Esophagus squamous epithelium (tissue), 4 donors: ENCODE measurements at regions not wholly inside any gene's neighbourhood (a gene's known extent, or its start where the extent isn't known, plus 50 kb on each side); places are given as distances from the start of the nearest gene placed in this dataset.

Experiments used
- POLR2A ChIP-seq, 4 donors: fragments of 450-650 bp; IDR thresholded peaks; one replicate each; pipeline ENCODE4 v1.6.1; 2017; ENCODE audit warnings: antibody characterized with exemption in 4 of 4, mild to moderate bottlenecking in 4 of 4, moderate library complexity in 3 of 4
- TF ChIP-seq, protein P1 (sequence below), 6 experiments: fragments of 450-650 bp in 4 of 6; fragments of 200-600 bp in 2 of 6; sonication (generic) in 2 of 6; IDR thresholded peaks; one replicate each; pipeline ENCODE4 v1.5.1; 2016 to 2019; ENCODE audit warnings: antibody characterized with exemption in 6 of 6, mild to moderate bottlenecking in 4 of 6, moderate library complexity in 4 of 6

DNA sequence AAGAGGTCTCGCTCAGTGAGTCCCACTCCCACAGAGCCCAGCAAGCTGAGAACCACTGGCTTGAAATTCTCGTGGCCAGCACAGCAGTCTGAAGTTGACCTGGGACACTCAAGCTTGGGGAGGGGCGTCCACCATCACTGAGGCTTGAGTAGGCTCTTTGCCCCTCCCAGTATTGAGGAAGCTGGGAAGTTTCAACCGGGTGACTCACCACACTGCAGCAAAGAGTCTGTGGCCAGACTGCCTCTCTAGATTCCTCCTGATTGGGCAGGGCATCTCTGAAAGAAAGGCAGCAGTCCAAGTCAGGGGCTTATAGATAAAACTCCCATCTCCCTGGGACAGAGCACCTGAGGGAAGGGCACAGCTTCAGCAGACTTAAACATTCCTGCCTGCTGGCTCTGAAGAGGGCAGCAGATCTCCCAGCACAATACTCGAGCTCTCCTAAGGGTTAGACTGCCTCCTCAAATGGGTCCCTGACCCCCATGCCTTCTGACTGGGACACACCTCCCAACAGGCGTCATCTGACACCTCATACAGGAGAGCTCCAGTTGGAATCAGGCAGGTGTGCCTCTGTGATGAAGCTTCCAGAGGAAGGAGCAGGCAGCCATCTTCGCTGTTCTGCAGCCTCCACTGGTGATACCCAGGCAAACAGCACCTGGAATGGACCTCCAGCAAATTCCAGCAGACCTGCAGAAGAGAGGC, 970.9 kb upstream of the LRRN3 start:
- TF ChIP-seq, protein P1, sequence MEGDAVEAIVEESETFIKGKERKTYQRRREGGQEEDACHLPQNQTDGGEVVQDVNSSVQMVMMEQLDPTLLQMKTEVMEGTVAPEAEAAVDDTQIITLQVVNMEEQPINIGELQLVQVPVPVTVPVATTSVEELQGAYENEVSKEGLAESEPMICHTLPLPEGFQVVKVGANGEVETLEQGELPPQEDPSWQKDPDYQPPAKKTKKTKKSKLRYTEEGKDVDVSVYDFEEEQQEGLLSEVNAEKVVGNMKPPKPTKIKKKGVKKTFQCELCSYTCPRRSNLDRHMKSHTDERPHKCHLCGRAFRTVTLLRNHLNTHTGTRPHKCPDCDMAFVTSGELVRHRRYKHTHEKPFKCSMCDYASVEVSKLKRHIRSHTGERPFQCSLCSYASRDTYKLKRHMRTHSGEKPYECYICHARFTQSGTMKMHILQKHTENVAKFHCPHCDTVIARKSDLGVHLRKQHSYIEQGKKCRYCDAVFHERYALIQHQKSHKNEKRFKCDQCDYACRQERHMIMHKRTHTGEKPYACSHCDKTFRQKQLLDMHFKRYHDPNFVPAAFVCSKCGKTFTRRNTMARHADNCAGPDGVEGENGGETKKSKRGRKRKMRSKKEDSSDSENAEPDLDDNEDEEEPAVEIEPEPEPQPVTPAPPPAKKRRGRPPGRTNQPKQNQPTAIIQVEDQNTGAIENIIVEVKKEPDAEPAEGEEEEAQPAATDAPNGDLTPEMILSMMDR (IDR thresholded peaks at IDR 0.05) = no peak
- TF ChIP-seq POLR2A (IDR thresholded peaks at IDR 0.05) = no peak
